ENCODE measurements at regions not wholly inside any gene's neighbourhood (a gene's known extent, or its start where the extent isn't known, plus 50 kb on each side); places are given as distances from the start of the nearest gene placed in this dataset.
A peak's percentile ranks its signal among the peaks of the same experiment; 100 is the strongest.

DNA sequence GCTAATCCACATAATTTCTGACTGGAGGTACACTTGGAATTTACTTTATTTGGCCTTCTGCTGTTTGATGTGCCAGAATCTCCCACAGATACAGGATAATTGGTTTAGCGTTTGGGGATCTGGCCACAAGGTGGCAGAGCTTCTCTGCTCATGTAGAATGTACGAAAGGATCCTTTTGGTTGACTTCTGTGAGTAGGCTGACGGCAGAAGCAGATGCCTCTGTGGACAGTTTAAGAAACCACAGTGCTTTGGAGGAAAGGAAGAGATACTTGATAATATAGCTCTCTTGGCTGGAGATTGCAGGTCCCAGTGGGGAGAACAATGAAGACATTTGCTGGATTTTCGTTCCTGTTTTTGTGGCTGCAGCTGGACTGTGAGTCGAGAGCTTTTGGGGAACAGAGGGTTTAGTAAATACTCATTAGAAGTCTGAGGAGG, 75.3 kb upstream of the OR4E1 start:
- no peak overlapping the region for H3K27ac Mint-ChIP-seq (ENCODE audit: unreplicated experiment)
- CTCF ChIA-PET, result interaction anchor here (1.8 kb wide), 1 partner anchor 10 kb away, joined by 4 read pairs; no protein-coding TSS in a partner anchor
- no peak overlapping the region for H3K4me3 Mint-ChIP-seq (ENCODE audit: low read depth, unreplicated experiment)
- no peaks in the 10 kb centered on the region for H3K9me3 Mint-ChIP-seq (ENCODE audit: low read depth, unreplicated experiment)
- intact Hi-C loops (cut with micrococcal nuclease; ENCODE audit: unreplicated experiment), result no loop called here
- peaks cover 61% of the 10 kb centered on the region for H3K27me3 Mint-ChIP-seq (ENCODE audit: unreplicated experiment)
- no peaks in the 10 kb centered on the region for H3K4me1 Mint-ChIP-seq (ENCODE audit: low read depth, unreplicated experiment)
- DNase-seq, result peak; percentile 44
- no TSS peak for BruUV-seq (replicated peaks)
- H3K36me3 Mint-ChIP-seq (ENCODE audit: insufficient read depth, unreplicated experiment), result no peaks in the 10 kb centered on the region
- peak; percentile 38 for TF ChIP-seq CTCF (IDR thresholded peaks at IDR 0.05; ENCODE audit: unreplicated experiment)

DNA sequence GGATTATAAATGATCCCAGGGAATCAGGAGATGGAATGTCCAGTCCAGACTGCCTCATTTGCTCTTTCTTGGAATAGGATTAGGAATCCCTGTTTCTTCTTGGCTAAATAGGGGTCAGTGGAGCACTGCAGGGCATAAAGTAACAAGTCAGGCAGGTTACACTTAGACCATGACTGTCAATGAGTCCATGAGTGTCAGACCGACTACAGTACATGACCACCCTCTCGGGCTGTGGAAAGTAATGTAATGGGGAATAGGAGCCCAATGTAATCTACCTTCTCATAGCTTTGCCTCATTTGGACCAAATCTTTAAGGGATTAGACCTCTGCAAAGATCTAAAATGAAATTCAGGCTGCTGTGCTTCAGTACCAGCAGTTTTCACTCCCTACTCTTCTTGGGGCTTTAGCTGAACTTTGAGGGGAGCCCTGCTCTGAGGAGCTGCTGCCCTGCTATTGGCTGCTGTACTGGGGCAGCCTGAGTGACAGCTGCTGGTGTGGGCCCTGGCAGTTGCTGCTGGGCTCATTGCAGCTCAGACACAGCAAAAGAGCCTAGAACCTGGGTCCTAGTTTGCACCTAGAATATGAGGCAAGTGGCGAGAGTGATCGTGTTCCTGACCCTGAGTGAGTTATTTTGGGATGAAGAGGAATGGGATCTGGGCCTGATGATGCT, 62.2 kb upstream of the OR4E1 start:
- no peaks in the 10 kb centered on the region for H3K4me1 Mint-ChIP-seq (ENCODE audit: low read depth, unreplicated experiment)
- no TSS peak for BruUV-seq (replicated peaks)
- CTCF ChIA-PET, result no interaction called here
- DNase-seq, result no peak
- no peak overlapping the region for H3K4me3 Mint-ChIP-seq (ENCODE audit: low read depth, unreplicated experiment)
- no peaks in the 10 kb centered on the region for H3K36me3 Mint-ChIP-seq (ENCODE audit: insufficient read depth, unreplicated experiment)
- H3K27ac Mint-ChIP-seq (ENCODE audit: unreplicated experiment), result no peak overlapping the region
- H3K27me3 Mint-ChIP-seq (ENCODE audit: unreplicated experiment), result peaks cover 95% of the 10 kb centered on the region
- no peaks in the 10 kb centered on the region for H3K9me3 Mint-ChIP-seq (ENCODE audit: low read depth, unreplicated experiment)
- intact Hi-C loops (cut with micrococcal nuclease; ENCODE audit: unreplicated experiment), result no loop called here
- TF ChIP-seq CTCF (IDR thresholded peaks at IDR 0.05; ENCODE audit: unreplicated experiment), result no peak

- H3K9me3 Mint-ChIP-seq (ENCODE audit: low read depth, unreplicated experiment), result no peaks in the 10 kb centered on the region
- H3K36me3 Mint-ChIP-seq (ENCODE audit: insufficient read depth, unreplicated experiment), result no peaks in the 10 kb centered on the region
- no peak for DNase-seq
- CTCF ChIA-PET, result no interaction called here
- H3K4me1 Mint-ChIP-seq (ENCODE audit: low read depth, unreplicated experiment), result peaks cover under 1% of the 10 kb centered on the region
- H3K27ac Mint-ChIP-seq (ENCODE audit: unreplicated experiment), result no peak overlapping the region
- no TSS peak for BruUV-seq (replicated peaks)
- peaks cover 95% of the 10 kb centered on the region for H3K27me3 Mint-ChIP-seq (ENCODE audit: unreplicated experiment)
- no peak for TF ChIP-seq CTCF (IDR thresholded peaks at IDR 0.05; ENCODE audit: unreplicated experiment)
- no peak overlapping the region for H3K4me3 Mint-ChIP-seq (ENCODE audit: low read depth, unreplicated experiment)
- intact Hi-C loops (cut with micrococcal nuclease; ENCODE audit: unreplicated experiment), result no loop called here
Measured at GRCh38 chr14:21735200-21735599, 61.6 kb upstream of the OR4E1 start.

- no TSS peak for BruUV-seq (replicated peaks)
- intact Hi-C loops (cut with micrococcal nuclease; ENCODE audit: unreplicated experiment), result no loop called here
- Mint-ChIP-seq H3K9me3 (ENCODE audit: low read depth, unreplicated experiment) (no peaks in the 10 kb centered on the region), H3K4me1 (ENCODE audit: low read depth, unreplicated experiment) (peaks cover 6% of the 10 kb centered on the region), H3K4me3 (ENCODE audit: low read depth, unreplicated experiment) (no peak overlapping the region), H3K27me3 (ENCODE audit: unreplicated experiment) (peaks cover 95% of the 10 kb centered on the region), H3K27ac (ENCODE audit: unreplicated experiment) (no peak overlapping the region), H3K36me3 (ENCODE audit: insufficient read depth, unreplicated experiment) (no peaks in the 10 kb centered on the region)
- peak; percentile 43 for DNase-seq
- TF ChIP-seq CTCF (IDR thresholded peaks at IDR 0.05; ENCODE audit: unreplicated experiment), result peak; percentile 34
- CTCF ChIA-PET, result interaction anchor here (0.7 kb wide), 1 partner anchor 82 kb away, joined by 5 read pairs; no protein-coding TSS in a partner anchor
Measured at GRCh38 chr14:21734457-21735074, 60.9 kb upstream of the OR4E1 start.

Data from Calu3 (cell line).